ENCODE measurements at regions not wholly inside any gene's neighbourhood (a gene's known extent, or its start where the extent isn't known, plus 50 kb on each side); places are given as distances from the start of the nearest gene placed in this dataset.

DNA sequence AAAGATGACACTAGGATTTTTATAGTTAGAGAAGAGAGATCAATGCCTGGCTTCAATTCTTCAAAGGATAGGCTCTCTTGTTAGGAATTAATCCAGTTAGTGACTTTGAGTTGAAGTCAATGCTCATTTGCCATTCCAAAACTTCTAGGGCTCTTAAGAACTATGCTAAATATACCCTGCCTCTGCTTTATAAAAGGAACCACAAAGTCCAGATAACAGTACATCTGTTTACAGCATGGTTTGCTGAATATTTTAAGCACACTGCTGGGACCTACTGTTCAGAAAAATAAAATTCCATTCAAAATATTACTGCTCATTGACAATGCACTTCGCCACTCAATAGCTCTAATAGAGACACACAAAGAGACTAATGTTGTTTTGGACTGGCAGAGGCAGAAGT lies 786.6 kb upstream of the DPPA4 start:
- TF ChIP-seq, protein P1, sequence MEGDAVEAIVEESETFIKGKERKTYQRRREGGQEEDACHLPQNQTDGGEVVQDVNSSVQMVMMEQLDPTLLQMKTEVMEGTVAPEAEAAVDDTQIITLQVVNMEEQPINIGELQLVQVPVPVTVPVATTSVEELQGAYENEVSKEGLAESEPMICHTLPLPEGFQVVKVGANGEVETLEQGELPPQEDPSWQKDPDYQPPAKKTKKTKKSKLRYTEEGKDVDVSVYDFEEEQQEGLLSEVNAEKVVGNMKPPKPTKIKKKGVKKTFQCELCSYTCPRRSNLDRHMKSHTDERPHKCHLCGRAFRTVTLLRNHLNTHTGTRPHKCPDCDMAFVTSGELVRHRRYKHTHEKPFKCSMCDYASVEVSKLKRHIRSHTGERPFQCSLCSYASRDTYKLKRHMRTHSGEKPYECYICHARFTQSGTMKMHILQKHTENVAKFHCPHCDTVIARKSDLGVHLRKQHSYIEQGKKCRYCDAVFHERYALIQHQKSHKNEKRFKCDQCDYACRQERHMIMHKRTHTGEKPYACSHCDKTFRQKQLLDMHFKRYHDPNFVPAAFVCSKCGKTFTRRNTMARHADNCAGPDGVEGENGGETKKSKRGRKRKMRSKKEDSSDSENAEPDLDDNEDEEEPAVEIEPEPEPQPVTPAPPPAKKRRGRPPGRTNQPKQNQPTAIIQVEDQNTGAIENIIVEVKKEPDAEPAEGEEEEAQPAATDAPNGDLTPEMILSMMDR (conservative IDR thresholded peaks at IDR 0.05 in 1 of 2, IDR thresholded peaks at IDR 0.05 in 1 of 2; ENCODE audit: extremely low read depth in 1 of 2, insufficient read depth in 1 of 2, low read depth in 1 of 2, low read length in 2 of 2): no peak
- no peak for TF ChIP-seq EZH2 (IDR thresholded peaks at IDR 0.05; ENCODE audit: borderline replicate concordance, low read length)

Measured in mammary epithelial cell (primary cell).